Neuronal stem cell (in vitro differentiated cells): ENCODE measurements at regions not wholly inside any gene's neighbourhood (a gene's known extent, or its start where the extent isn't known, plus 50 kb on each side); places are given as distances from the start of the nearest gene placed in this dataset.

Source experiments
- DNase-seq: peaks from one replicate; pipeline ENCODE4 v3.0.0-alpha.2; 2013; ENCODE audit warnings: low spot score
- H2AFZ ChIP-seq: one replicate; pipeline ENCODE4 v1.6.1; 2013; ENCODE audit warnings: mild to moderate bottlenecking, low read length, inconsistent platforms
- H2AK5ac ChIP-seq: 2 replicates; pipeline ENCODE4 v1.6.1; 2013; ENCODE audit warnings: low read depth, mild to moderate bottlenecking, inconsistent platforms, low read length, moderate library complexity, mixed read lengths
- H2BK120ac ChIP-seq: 2 replicates; pipeline ENCODE4 v1.6.1; 2013; ENCODE audit warnings: low read depth, mild to moderate bottlenecking, inconsistent platforms, low read length, moderate library complexity, mixed read lengths
- H2BK12ac ChIP-seq: one replicate; pipeline ENCODE4 v1.6.1; 2013; ENCODE audit warnings: low read length, inconsistent platforms
- H2BK15ac ChIP-seq: 2 replicates; pipeline ENCODE4 v1.6.1; 2013; ENCODE audit warnings: mild to moderate bottlenecking, low read length, inconsistent platforms, mixed read lengths
- H2BK5ac ChIP-seq: one replicate; pipeline ENCODE4 v1.6.1; 2013; ENCODE audit warnings: inconsistent platforms, mild to moderate bottlenecking, low read length, moderate library complexity
- H3K14ac ChIP-seq: one replicate; pipeline ENCODE4 v1.6.1; 2013; ENCODE audit warnings: low read length, inconsistent platforms
- H3K18ac ChIP-seq: 2 replicates; pipeline ENCODE4 v1.6.1; 2013; ENCODE audit warnings: low read length, inconsistent platforms
- H3K23ac ChIP-seq: 2 replicates; pipeline ENCODE4 v1.6.1; 2013; ENCODE audit warnings: low read depth, mild to moderate bottlenecking, mixed read lengths, low read length, inconsistent platforms; ENCODE audit not compliant: poor library complexity
- H3K27ac ChIP-seq: replicated peaks from 3 replicates; pipeline ENCODE4 v1.5.1; 2013; ENCODE audit warnings: low read length, inconsistent platforms
- H3K27me3 ChIP-seq, 3 experiments: 2 replicates each; pipeline ENCODE4 v1.6.1; 2013; ENCODE audit warnings: low read length in 3 of 3, mild to moderate bottlenecking in 2 of 3, inconsistent platforms in 1 of 3, low read depth in 1 of 3, mixed read lengths in 1 of 3, moderate library complexity in 1 of 3; ENCODE audit not compliant: control insufficient read depth in 3 of 3, insufficient read depth in 3 of 3
- H3K36me3 ChIP-seq, 2 donors: replicated peaks in 1 of 2; 2 replicates each; pipeline ENCODE4 v1.6.1; 2013; ENCODE audit warnings: low read length in 2 of 2; ENCODE audit not compliant: control insufficient read depth in 2 of 2, insufficient read depth in 2 of 2
- H3K4ac ChIP-seq: 2 replicates; pipeline ENCODE4 v1.6.1; 2013; ENCODE audit warnings: inconsistent platforms, mild to moderate bottlenecking, low read length, moderate library complexity
- H3K4me1 ChIP-seq, 2 donors: 1 replicate in 1 of 2; 2 replicates in 1 of 2; pipeline ENCODE4 v1.6.1; 2013; ENCODE audit warnings: low read length in 2 of 2, low read depth in 1 of 2; ENCODE audit not compliant: control insufficient read depth in 2 of 2, insufficient read depth in 1 of 2
- H3K4me2 ChIP-seq: one replicate; pipeline ENCODE4 v1.6.1; 2013; ENCODE audit warnings: mild to moderate bottlenecking, low read length, inconsistent platforms; ENCODE audit not compliant: insufficient read depth, poor library complexity, severe bottlenecking
- H3K4me3 ChIP-seq, 2 donors: 2 replicates each; pipeline ENCODE4 v1.5.1; 2013; ENCODE audit warnings: low read length in 2 of 2, mild to moderate bottlenecking in 2 of 2, inconsistent platforms in 1 of 2, moderate library complexity in 1 of 2
- H3K79me1 ChIP-seq: one replicate; pipeline ENCODE4 v1.6.1; 2013; ENCODE audit warnings: low read depth, mild to moderate bottlenecking, inconsistent platforms, low read length, moderate library complexity
- H3K9ac ChIP-seq: one replicate; pipeline ENCODE4 v1.6.1; 2013; ENCODE audit warnings: mild to moderate bottlenecking, low read depth, low read length, inconsistent platforms; ENCODE audit not compliant: poor library complexity
- H3K9me3 ChIP-seq, 2 donors: replicated peaks in 1 of 2; 2 replicates each; pipeline versions ENCODE3 to v1.6.1; 2013; ENCODE audit warnings: low read length in 2 of 2, mild to moderate bottlenecking in 2 of 2, inconsistent platforms in 1 of 2, low read depth in 1 of 2, mixed read lengths in 1 of 2, moderate library complexity in 1 of 2; ENCODE audit not compliant: control insufficient read depth in 2 of 2, insufficient read depth in 1 of 2
- H4K8ac ChIP-seq: one replicate; pipeline ENCODE4 v1.6.1; 2013; ENCODE audit warnings: low read depth, mild to moderate bottlenecking, inconsistent platforms, low read length, moderate library complexity
- H4K91ac ChIP-seq: one replicate; pipeline ENCODE4 v1.6.1; 2013; ENCODE audit warnings: low read length, low read depth, mild to moderate bottlenecking, inconsistent platforms; ENCODE audit not compliant: poor library complexity
- WGBS, 2 donors: extraction: QIAGEN DNeasy Blood & Tissue Kit; methylation state at CpG; one replicate each; pipeline ENCODE4 v1.1.7; 2013; ENCODE audit warnings: missing lambda C conversion rate in 2 of 2, mixed read lengths in 1 of 2; ENCODE audit not compliant: insufficient read length in 2 of 2, insufficient replicate concordance in 1 of 2; ENCODE audit errors: extremely low coverage in 2 of 2; 5-methylcytosine and 5-hydroxymethylcytosine counted together

- Histone ChIP-seq H3K27ac (no peak overlapping the region), H3K79me1 (no peaks in the 10 kb centered on the region), H2BK5ac (no peak overlapping the region), H3K4me3 (no peak overlapping the region), H3K18ac (no peak overlapping the region), H2BK12ac (peak overlapping the region; percentile 59), H3K14ac (no peak overlapping the region), H3K4me1 (peaks cover 8 to 34% of the 10 kb centered on the region in 2 donors), H3K4me2 (no peak overlapping the region), H3K36me3 (no peaks in the 10 kb centered on the region), H3K27me3 (no peaks in the 10 kb centered on the region), H4K8ac (no peak overlapping the region), H2AK5ac (no peak overlapping the region), H2BK15ac (no peak overlapping the region), H2BK120ac (no peak overlapping the region), H2AFZ (peak overlapping the region; percentile 84), H4K91ac (no peak overlapping the region), H3K9me3 (peaks cover 0 to 4% of the 10 kb centered on the region in 2 donors), H3K9ac (no peak overlapping the region), H3K4ac (no peak overlapping the region), H3K23ac (no peak overlapping the region)
- DNase-seq = no peak
- no CpG with 5 or more reads among the region's 12 CpGs for WGBS, 2 donors
These were observed 419.2 kb upstream of the NFE2L3 start for GRCh38 chr7:25732766-25733217.

- Histone ChIP-seq H2AK5ac (peak overlapping the region; percentile 13), H4K8ac (no peak overlapping the region), H3K4me3 (no peak overlapping the region), H3K4ac (no peak overlapping the region), H2AFZ (no peak overlapping the region), H3K79me1 (no peaks in the 10 kb centered on the region), H3K9ac (no peak overlapping the region), H3K23ac (no peak overlapping the region), H2BK120ac (no peak overlapping the region), H2BK5ac (no peak overlapping the region), H3K4me2 (no peak overlapping the region), H3K36me3 (no peaks in the 10 kb centered on the region), H3K9me3 (peaks cover 0 to 4% of the 10 kb centered on the region in 2 donors), H3K14ac (no peak overlapping the region), H2BK12ac (no peak overlapping the region), H4K91ac (no peak overlapping the region), H3K4me1 (peaks cover 8 to 29% of the 10 kb centered on the region in 2 donors), H2BK15ac (no peak overlapping the region), H3K18ac (no peak overlapping the region), H3K27ac (no peak overlapping the region), H3K27me3 (no peaks in the 10 kb centered on the region)
- WGBS, 2 donors = no CpG with 5 or more reads among the region's 8 CpGs
- no peak for DNase-seq
These were observed 416.2 kb upstream of the NFE2L3 start for GRCh38 chr7:25735674-25736242.

- Histone ChIP-seq H2AK5ac (no peak overlapping the region), H2BK120ac (no peak overlapping the region), H2BK5ac (no peak overlapping the region), H3K27me3 (no peaks in the 10 kb centered on the region), H2BK15ac (no peak overlapping the region), H3K4me3 (no peak overlapping the region), H3K4ac (no peak overlapping the region), H3K4me1 (peaks cover 9 to 12% of the 10 kb centered on the region in 2 donors), H4K8ac (no peak overlapping the region), H3K9ac (no peak overlapping the region), H3K23ac (no peak overlapping the region), H3K36me3 (no peaks in the 10 kb centered on the region), H2BK12ac (no peak overlapping the region), H3K14ac (no peak overlapping the region), H3K79me1 (no peaks in the 10 kb centered on the region), H3K27ac (no peak overlapping the region), H3K4me2 (no peak overlapping the region), H3K9me3 (peaks cover 0 to 2% of the 10 kb centered on the region in 2 donors), H2AFZ (peak overlapping the region; percentile 52), H4K91ac (no peak overlapping the region), H3K18ac (no peak overlapping the region)
- DNase-seq = no peak
- no CpG with 5 or more reads among the region's 4 CpGs for WGBS, 2 donors
These were observed 413.5 kb upstream of the NFE2L3 start for GRCh38 chr7:25738528-25738927.

GRCh38 chr7:25739143-25739542 is 412.9 kb upstream of the NFE2L3 start:
- no peak overlapping the region for H2BK5ac ChIP-seq
- no peak overlapping the region for H2BK15ac ChIP-seq
- no peak overlapping the region for H3K14ac ChIP-seq
- H3K4me1 ChIP-seq = peaks cover 8 to 12% of the 10 kb centered on the region in 2 donors
- WGBS, 2 donors = no CpG with 5 or more reads among the region's 2 CpGs
- H2AK5ac ChIP-seq = no peak overlapping the region
- no peak overlapping the region for H3K18ac ChIP-seq
- no peaks in the 10 kb centered on the region for H3K36me3 ChIP-seq
- H2BK120ac ChIP-seq = no peak overlapping the region
- DNase-seq = no peak
- no peaks in the 10 kb centered on the region for H3K27me3 ChIP-seq
- no peaks in the 10 kb centered on the region for H3K9me3 ChIP-seq
- no peak overlapping the region for H2AFZ ChIP-seq
- H3K27ac ChIP-seq = no peak overlapping the region
- H3K79me1 ChIP-seq = no peaks in the 10 kb centered on the region
- H3K4me2 ChIP-seq = no peak overlapping the region
- no peak overlapping the region for H4K8ac ChIP-seq
- H4K91ac ChIP-seq = no peak overlapping the region
- no peak overlapping the region for H3K4me3 ChIP-seq
- no peak overlapping the region for H3K23ac ChIP-seq
- no peak overlapping the region for H3K9ac ChIP-seq
- H2BK12ac ChIP-seq = no peak overlapping the region
- H3K4ac ChIP-seq = no peak overlapping the region
